Progenitor cell of endocrine pancreas (in vitro differentiated cells): ENCODE measurements at regions not wholly inside any gene's neighbourhood (a gene's known extent, or its start where the extent isn't known, plus 50 kb on each side); places are given as distances from the start of the nearest gene placed in this dataset.

Source experiments
- DNase-seq: peaks from one replicate; pipeline ENCODE4 v3.0.0; 2021; ENCODE audit warnings: low spot score; ENCODE audit not compliant: unreplicated experiment
- H3K27ac Mint-ChIP-seq: 2 replicates; pipeline ENCODE4 v1.8.0; 2021; ENCODE audit warnings: mild to moderate bottlenecking, moderate library complexity, mixed read lengths
- H3K27me3 Mint-ChIP-seq: 2 replicates; pipeline ENCODE4 v1.8.0; 2021; ENCODE audit warnings: mixed read lengths
- H3K36me3 Mint-ChIP-seq: 2 replicates; pipeline ENCODE4 v1.8.0; 2022; ENCODE audit warnings: mixed read lengths; ENCODE audit not compliant: insufficient read depth
- H3K4me1 Mint-ChIP-seq: 2 replicates; pipeline ENCODE4 v1.8.0; 2021; ENCODE audit warnings: low read depth, mixed read lengths
- H3K4me3 Mint-ChIP-seq: 2 replicates; pipeline ENCODE4 v1.8.0; 2021; ENCODE audit warnings: low read depth, mild to moderate bottlenecking, moderate library complexity, mixed read lengths
- H3K9me3 Mint-ChIP-seq: 2 replicates; pipeline ENCODE4 v1.8.0; 2021; ENCODE audit warnings: low read depth, mixed read lengths
- TF ChIP-seq, protein P1 (sequence below): fragments of 200-600 bp; sonication (generic); IDR thresholded peaks from one replicate; pipeline ENCODE4 v1.5.0; 2021; ENCODE audit warnings: antibody characterized with exemption, mild to moderate bottlenecking; ENCODE audit not compliant: unreplicated experiment

DNA sequence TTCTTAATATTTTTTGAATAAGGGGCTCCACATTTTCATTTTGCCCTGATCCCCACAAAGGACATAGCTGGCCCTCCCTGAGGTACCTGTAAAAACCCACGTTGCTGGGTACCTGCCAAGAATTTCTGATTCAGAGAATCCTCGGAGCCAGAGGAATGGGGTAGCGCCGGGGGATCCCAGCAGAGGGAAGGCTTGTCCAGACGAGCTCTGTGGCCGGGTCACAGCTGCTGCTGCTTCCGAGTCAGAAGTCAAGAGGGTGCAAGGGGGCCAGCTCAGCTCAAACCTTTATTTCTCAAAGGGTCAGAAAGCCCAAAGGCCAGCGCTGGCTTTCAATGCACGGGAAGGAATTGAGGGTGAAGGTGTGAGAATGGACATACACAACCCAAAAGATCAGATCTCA lies 68.9 kb upstream of the SDK2 start:
- H3K4me3 Mint-ChIP-seq = no peak overlapping the region
- no peaks in the 10 kb centered on the region for H3K36me3 Mint-ChIP-seq
- TF ChIP-seq, protein P1, sequence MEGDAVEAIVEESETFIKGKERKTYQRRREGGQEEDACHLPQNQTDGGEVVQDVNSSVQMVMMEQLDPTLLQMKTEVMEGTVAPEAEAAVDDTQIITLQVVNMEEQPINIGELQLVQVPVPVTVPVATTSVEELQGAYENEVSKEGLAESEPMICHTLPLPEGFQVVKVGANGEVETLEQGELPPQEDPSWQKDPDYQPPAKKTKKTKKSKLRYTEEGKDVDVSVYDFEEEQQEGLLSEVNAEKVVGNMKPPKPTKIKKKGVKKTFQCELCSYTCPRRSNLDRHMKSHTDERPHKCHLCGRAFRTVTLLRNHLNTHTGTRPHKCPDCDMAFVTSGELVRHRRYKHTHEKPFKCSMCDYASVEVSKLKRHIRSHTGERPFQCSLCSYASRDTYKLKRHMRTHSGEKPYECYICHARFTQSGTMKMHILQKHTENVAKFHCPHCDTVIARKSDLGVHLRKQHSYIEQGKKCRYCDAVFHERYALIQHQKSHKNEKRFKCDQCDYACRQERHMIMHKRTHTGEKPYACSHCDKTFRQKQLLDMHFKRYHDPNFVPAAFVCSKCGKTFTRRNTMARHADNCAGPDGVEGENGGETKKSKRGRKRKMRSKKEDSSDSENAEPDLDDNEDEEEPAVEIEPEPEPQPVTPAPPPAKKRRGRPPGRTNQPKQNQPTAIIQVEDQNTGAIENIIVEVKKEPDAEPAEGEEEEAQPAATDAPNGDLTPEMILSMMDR = no peak
- no peak for DNase-seq
- H3K9me3 Mint-ChIP-seq = no peaks in the 10 kb centered on the region
- no peak overlapping the region for H3K27ac Mint-ChIP-seq
- H3K4me1 Mint-ChIP-seq = peaks cover 2% of the 10 kb centered on the region
- peaks cover 70% of the 10 kb centered on the region for H3K27me3 Mint-ChIP-seq

DNA sequence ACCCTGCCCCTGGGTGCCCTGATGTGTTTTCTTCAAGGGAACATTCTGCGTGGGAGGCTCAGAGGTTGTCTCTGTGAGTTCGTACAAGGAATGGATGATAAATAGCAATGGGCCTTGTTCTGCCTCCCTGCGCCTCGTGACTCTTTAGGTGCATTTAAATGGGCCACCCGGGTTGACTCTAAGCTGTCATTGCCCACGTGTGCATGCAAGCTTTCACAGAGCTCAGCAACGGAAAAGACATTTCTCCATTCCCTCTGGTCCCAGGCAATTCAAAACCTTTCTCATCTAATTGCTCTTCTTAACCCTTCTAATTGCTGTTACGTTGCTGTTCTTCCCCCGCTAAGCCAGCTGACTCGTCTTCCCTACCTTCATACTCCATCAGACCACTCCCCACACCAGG lies 71.5 kb upstream of the SDK2 start:
- no peaks in the 10 kb centered on the region for H3K36me3 Mint-ChIP-seq
- H3K9me3 Mint-ChIP-seq = no peaks in the 10 kb centered on the region
- TF ChIP-seq, protein P1 = no peak
- peaks cover 2% of the 10 kb centered on the region for H3K4me1 Mint-ChIP-seq
- no peak overlapping the region for H3K27ac Mint-ChIP-seq
- peaks cover 53% of the 10 kb centered on the region for H3K27me3 Mint-ChIP-seq
- DNase-seq = no peak
- no peak overlapping the region for H3K4me3 Mint-ChIP-seq

DNA sequence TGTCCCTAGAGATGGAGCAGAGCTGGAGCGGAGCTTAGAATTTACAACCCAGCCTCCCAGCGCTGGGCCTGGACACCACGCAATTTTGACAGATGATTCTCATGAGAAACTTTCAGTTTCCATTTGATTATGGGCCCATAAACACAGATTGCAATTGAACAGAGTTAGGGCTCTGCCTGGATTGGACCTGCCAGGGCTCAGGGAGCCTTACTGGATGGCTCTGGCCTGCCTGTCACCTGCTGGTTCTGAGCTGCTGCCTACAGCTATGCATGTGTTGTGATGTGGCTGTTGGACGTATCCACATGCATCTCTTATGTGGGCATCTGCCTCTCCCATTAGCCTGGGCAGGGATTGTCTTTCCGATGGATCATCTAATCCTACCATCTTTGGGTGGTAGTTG lies 73.4 kb upstream of the SDK2 start:
- Mint-ChIP-seq H3K27ac (no peak overlapping the region), H3K4me1 (peaks cover 2% of the 10 kb centered on the region), H3K4me3 (no peak overlapping the region), H3K9me3 (no peaks in the 10 kb centered on the region), H3K36me3 (no peaks in the 10 kb centered on the region), H3K27me3 (peaks cover 39% of the 10 kb centered on the region)
- no peak for DNase-seq
- TF ChIP-seq, protein P1 = no peak

DNA sequence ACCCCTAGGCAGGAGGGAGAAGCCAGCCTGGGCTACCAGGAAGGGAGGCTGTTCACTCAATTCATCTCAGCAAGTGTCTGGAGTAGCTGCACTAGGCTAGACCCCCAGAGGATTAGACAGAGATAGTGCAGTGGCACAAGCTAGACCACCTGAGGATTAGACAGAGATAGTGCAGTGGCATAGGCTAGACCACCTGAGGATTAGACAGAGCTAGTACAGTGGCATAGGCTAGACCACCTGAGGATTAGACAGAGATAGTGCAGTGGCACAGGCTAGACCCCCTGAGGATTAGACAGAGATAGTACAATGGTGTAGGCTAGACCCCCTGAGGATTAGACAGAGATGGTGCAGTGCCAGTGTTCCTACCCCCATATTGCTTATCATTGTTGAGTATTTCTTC lies 74.1 kb upstream of the SDK2 start:
- TF ChIP-seq, protein P1 = no peak
- Mint-ChIP-seq H3K4me3 (no peak overlapping the region), H3K27me3 (peaks cover 37% of the 10 kb centered on the region)

DNA sequence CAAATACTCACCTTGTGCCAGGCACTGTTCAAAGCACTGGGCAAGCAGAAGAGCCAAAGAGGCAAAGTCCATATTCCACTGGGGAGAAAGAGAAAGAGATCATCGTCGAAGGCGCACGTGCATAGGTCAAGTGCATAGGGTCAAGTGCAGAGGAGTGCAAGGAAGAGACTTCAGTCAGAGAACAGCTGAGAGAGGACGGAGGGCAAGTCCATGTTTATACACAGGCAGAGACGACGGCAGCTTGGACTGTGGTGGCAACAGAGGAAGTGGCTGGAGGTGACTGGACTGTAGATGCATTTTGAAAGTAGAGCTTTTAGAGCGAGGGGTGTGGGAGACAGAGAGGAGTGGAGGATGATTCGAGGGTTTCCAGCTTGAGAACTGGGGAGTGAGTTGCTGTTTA lies 74.7 kb upstream of the SDK2 start:
- H3K9me3 Mint-ChIP-seq = no peaks in the 10 kb centered on the region
- H3K27ac Mint-ChIP-seq = no peak overlapping the region
- H3K36me3 Mint-ChIP-seq = no peaks in the 10 kb centered on the region
- H3K4me3 Mint-ChIP-seq = no peak overlapping the region
- peaks cover 32% of the 10 kb centered on the region for H3K27me3 Mint-ChIP-seq
- DNase-seq = no peak
- TF ChIP-seq, protein P1 = no peak
- H3K4me1 Mint-ChIP-seq = peaks cover 2% of the 10 kb centered on the region

More for the DNA sequence above, 74.1 kb upstream of the SDK2 start:
- Mint-ChIP-seq H3K4me1 (peaks cover 2% of the 10 kb centered on the region), H3K36me3 (no peaks in the 10 kb centered on the region), H3K9me3 (no peaks in the 10 kb centered on the region), H3K27ac (no peak overlapping the region)
- DNase-seq = no peak
